Hematopoietic multipotent progenitor cell treated with erythropoietin and hydrocortisone succinate and interleukin-3 and kit ligand, for 6 days (in vitro differentiated cells): ENCODE measurements at regions not wholly inside any gene's neighbourhood (a gene's known extent, or its start where the extent isn't known, plus 50 kb on each side); places are given as distances from the start of the nearest gene placed in this dataset.

Experiments
- DNase-seq: peaks from one replicate; pipeline ENCODE4 v3.0.0-alpha.2; 2015

GRCh38 chr9:107759009-107759822 lies 269.6 kb upstream of the KLF4 start:
- DNase-seq = no peak

- DNase-seq = no peak
Measured at GRCh38 chr9:107756091-107756490, 266.5 kb upstream of the KLF4 start.

GRCh38 chr9:107755246-107755645 lies 265.7 kb upstream of the KLF4 start:
- no peak for DNase-seq

- no peak for DNase-seq
Measured at GRCh38 chr9:107751567-107752210, 262.1 kb upstream of the KLF4 start.

GRCh38 chr9:107750741-107751566 lies 261.4 kb upstream of the KLF4 start:
- no peak for DNase-seq

GRCh38 chr9:107749787-107750444 lies 260.3 kb upstream of the KLF4 start:
- DNase-seq = peak; percentile 25

GRCh38 chr9:107744873-107745272 lies 255.3 kb upstream of the KLF4 start:
- no peak for DNase-seq

- no peak for DNase-seq
Measured at GRCh38 chr9:107742531-107743309, 253.2 kb upstream of the KLF4 start.

GRCh38 chr9:107740088-107740980 lies 250.8 kb upstream of the KLF4 start:
- DNase-seq = no peak

- DNase-seq = no peak
Measured at GRCh38 chr9:107739601-107740082, 250.1 kb upstream of the KLF4 start.

GRCh38 chr9:107738789-107739188 lies 249.2 kb upstream of the KLF4 start:
- DNase-seq = no peak

GRCh38 chr9:107737987-107738743 lies 248.6 kb upstream of the KLF4 start:
- no peak for DNase-seq

GRCh38 chr9:107737610-107737986 lies 248.0 kb upstream of the KLF4 start:
- no peak for DNase-seq

GRCh38 chr9:107735821-107736220 lies 246.3 kb upstream of the KLF4 start:
- DNase-seq = no peak

GRCh38 chr9:107734256-107735013 lies 244.9 kb upstream of the KLF4 start:
- no peak for DNase-seq

GRCh38 chr9:107733523-107733894 lies 243.9 kb upstream of the KLF4 start:
- DNase-seq = no peak

- no peak for DNase-seq
Measured at GRCh38 chr9:107732781-107733522, 243.4 kb upstream of the KLF4 start.

- DNase-seq = no peak
Measured at GRCh38 chr9:107731115-107731762, 241.7 kb upstream of the KLF4 start.
